GM21515 (cell line): ENCODE measurements at regions not wholly inside any gene's neighbourhood (a gene's known extent, or its start where the extent isn't known, plus 50 kb on each side); places are given as distances from the start of the nearest gene placed in this dataset.

Source experiments
- ATAC-seq: cut with Tn5 transposase; IDR thresholded peaks from one replicate; pipeline ENCODE4 v1.9.1; 2021; ENCODE audit not compliant: unreplicated experiment

DNA sequence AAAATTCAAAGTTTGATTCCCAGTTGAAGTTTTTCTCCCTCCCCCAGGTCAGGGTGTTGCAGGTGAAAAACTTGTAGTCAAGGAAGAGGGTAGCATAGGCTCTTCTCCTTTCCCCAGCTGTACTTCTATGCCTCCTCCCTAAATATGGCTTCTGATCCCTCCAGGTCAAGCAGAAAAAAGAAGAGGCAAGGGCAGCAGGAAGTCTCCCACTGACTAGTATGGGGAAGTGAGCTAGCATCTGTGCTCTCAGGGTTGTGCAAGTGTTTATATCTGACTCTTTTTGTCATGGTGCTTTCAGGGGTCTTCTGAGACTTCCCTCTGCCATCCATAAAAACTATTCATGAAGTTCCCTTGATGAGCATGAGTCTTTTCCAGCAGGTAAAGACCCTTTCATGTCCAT, 76.0 kb downstream of the ATPSCKMT start:
- no peak for ATAC-seq

DNA sequence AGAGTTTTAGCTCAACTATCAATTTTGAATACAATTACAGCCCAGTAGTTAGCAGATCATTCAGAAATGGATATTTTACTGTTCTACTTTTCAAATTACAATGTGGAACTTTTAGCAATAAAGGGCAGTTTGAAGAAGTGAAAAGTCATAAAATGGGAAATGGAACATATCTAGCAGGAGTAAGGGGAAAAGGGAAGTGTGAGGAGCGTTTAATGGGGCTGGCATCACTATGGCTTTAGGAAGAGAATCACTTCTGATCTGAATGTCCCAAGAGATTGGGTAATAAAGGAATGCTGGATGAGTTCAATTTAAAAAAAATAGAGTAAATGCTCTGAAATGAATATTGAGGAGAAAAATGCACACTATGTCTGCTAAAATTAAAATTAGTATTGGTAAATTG, 77.4 kb downstream of the ATPSCKMT start:
- no peak for ATAC-seq

DNA sequence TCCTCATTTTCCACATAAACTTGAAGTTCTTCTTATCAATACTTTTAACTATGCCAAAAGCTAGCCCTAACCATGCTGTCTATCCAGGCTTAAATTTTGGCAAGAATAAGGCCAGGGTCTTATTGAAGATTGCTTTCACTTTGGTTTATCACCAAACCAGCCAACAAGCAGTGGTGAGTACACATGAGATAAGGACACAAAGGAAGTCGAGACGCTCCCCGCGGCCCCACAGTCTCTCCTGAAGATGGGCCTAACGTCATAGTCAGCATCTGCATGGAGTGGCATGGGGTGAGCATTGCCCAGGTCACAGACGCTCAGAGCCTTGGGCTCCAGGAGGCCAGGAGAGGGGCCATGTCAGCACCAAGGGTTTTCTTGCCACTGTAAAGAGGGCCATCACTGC, 80.3 kb downstream of the ATPSCKMT start:
- no peak for ATAC-seq

- ATAC-seq: no peak
Measured at GRCh38 chr5:10168254-10168653, 81.4 kb downstream of the ATPSCKMT start.

DNA sequence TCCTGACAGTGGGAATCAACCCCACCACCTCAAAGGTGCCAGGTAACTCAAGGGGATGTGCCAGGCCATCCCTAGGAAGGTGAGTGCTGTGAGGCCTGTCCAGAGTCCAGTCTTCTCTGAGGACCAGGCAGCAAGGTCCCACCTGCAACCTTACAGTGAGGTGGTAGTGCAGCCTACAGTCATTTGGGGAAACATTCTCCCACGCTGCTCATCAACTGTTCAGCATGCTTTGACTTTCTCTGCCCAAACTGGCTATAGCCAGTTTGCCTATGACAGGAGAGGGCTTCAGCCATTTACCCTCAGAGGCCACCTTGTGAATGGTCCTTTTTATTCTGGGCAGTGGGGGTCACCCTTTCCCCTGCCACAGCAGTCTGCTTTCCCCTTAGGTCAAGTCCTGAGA, 81.9 kb downstream of the ATPSCKMT start:
- ATAC-seq: no peak

- no peak for ATAC-seq
Measured at GRCh38 chr5:10166392-10166791, 83.3 kb downstream of the ATPSCKMT start.

DNA sequence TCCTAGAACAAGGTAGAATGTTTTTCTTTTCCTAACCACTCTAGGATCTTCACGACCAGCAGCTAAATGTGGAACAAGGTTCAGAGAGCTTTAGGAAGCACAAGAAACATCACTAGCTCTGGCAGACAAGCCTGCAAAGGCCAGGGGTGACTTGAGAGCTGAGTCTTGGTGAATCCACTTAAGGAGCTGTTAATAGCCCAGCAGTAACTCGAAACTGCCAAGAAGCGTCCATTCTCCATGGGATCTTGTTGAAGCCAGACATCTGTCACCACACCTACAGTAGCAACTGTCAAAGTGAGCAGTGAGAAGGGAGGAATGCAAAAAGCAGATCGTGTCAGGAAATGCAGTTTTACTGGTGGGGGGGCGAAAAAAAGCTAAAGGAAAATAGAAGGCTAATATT, 87.2 kb downstream of the ATPSCKMT start:
- ATAC-seq: no peak

DNA sequence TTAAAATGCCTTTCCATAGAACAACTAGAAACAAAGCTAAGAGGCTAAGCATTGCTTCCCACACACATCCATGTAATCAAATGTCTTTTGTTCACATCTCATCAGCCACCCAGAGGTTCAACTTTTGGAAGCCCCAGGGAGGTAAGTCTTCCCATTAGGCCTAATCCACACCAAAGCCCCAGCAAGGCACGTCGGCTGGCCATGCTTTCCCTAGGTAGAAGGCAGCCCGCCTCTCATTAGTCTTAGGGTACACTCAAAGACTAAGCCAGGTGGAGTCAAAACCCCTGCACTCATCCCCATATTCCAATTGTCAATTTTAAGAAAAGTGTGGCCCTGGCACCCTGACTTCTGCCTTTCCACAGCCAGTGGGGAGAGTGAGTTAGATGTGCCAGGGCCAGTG, 87.9 kb downstream of the ATPSCKMT start:
- ATAC-seq: no peak

GRCh38 chr5:10160241-10160640, 89.4 kb downstream of the ATPSCKMT start:
- ATAC-seq: no peak

DNA sequence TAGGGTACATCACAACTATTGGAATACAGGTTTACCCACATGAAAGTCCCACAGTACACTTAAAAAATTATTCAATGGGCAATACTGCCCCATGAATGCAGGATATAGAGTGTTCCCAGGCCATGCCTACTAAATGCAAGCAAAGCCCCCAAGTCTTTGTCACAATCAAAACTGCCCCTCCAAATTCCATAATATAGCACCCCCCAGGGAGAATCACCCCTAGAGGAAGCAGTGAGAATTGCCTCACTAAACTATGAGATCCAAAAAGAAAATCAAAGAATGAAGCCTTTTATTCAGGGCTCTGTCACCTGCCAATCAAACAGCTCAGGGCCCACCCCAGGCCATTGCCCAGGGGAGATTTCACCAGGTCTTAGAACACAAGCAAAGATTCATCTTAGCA, 90.8 kb downstream of the ATPSCKMT start:
- ATAC-seq: no peak

- ATAC-seq: no peak
Measured at GRCh38 chr5:10157085-10157669, 92.5 kb downstream of the ATPSCKMT start.

DNA sequence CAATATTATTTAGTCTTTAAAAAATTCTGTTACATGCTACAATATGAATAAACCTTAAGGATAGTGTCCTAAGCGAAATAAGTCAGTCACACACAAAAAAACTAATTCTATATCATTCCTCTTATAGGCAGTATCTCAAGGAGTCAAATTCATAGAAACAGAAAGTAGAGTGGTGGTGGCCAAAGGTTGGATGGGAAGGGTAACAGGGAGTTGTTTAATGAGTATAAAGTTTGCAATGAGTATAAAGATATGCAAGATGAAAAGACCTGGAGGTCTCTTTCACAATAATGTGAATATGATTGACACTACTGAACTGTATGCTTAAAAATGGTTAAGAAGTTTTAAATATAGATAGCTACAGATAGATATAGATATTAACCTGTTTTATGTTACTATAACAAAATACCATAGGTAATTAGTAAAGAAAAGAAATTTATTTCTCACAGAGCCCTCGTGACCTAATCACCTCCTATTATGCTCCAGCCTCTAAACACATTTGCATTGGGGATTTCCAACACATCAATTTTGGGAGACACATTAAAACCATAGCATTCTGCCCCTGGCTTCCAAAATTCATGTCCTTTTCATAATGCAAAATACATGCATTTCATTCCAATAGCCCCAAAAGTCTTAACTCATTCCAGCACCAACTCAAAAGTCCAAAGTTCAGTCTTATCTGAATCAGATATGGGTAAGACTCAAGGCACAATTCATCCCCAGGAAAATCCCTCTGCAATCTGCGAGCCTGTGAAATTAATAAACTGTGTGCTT, 93.6 kb downstream of the ATPSCKMT start:
- no peak for ATAC-seq

GRCh38 chr5:10153808-10154537, 95.7 kb downstream of the ATPSCKMT start:
- ATAC-seq: no peak

DNA sequence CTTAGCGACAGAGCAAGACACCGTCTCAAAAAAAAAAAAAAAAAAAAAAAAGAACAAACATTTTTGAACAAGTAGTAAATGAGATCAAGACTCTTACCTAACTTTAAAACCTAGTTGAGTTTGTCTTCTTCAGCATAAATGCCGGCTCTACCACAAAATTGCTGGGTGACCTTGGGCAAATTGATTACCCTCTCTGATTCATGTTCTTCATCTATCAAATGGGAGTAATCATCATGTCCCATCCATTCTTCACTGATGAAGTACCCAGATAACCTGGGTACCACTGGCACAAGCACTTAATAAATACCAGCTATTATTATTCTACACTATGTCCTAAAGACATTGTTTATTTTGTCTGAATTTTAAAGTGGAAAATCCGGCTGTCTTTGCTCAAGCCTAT, 96.3 kb downstream of the ATPSCKMT start:
- no peak for ATAC-seq

GRCh38 chr5:10151656-10152055, 98.0 kb downstream of the ATPSCKMT start:
- ATAC-seq: no peak

GRCh38 chr5:10149911-10150310, 99.8 kb downstream of the ATPSCKMT start:
- no peak for ATAC-seq

- no peak for ATAC-seq
Measured at GRCh38 chr5:10145923-10146401, 103.7 kb downstream of the ATPSCKMT start.

- no peak for ATAC-seq
Measured at GRCh38 chr5:10144040-10144439, 105.6 kb downstream of the ATPSCKMT start.

- ATAC-seq: no peak
Measured at GRCh38 chr5:10140195-10140973, 109.3 kb downstream of the ATPSCKMT start.

DNA sequence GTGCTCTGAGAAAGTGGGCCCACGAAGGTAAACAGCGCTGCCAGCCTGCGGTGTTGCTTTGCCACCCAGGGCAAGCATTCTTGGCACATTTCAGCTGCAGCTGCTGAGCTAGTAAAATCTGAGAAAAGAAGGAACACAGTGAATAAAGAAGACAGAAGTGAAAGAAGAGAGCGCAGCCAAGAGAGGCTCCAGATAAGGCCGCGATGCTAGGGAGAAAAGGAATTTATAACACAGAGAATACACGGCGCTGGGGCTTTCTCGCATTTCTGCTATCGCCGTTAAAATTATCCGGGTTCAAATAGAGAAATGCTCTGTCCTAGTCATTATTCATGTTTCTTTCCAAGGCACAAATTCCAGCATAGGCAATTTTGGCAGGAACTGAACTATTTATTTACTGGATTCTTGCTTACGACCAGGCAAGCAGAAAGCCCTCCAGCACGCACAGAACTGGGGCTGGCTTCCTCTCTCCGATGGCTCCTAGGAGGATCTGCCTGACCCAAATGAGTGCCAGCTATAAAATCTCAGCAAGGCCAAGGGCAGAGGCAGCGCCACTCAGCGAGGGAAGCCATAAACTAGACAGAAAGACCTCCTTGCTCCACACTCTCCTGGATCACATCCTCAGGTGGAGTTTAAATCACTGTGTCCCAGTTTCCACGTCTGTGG, 111.2 kb downstream of the ATPSCKMT start:
- no peak for ATAC-seq

- no peak for ATAC-seq
Measured at GRCh38 chr5:10133830-10134229, 115.9 kb downstream of the ATPSCKMT start.
